Skeletal muscle satellite cell (primary cell): ENCODE measurements at regions not wholly inside any gene's neighbourhood (a gene's known extent, or its start where the extent isn't known, plus 50 kb on each side); places are given as distances from the start of the nearest gene placed in this dataset.
A peak's percentile ranks its signal among the peaks of the same experiment; 100 is the strongest.

ENCODE experiments used
- H3K27me3 ChIP-seq: 2 replicates; pipeline ENCODE4 v1.7.0; 2013; ENCODE audit warnings: low read length; ENCODE audit not compliant: control insufficient read depth, insufficient read depth
- H3K36me3 ChIP-seq: 2 replicates; pipeline ENCODE4 v1.7.0; 2013; ENCODE audit warnings: mild to moderate bottlenecking, control low read depth, low read length; ENCODE audit not compliant: insufficient read depth
- H3K4me1 ChIP-seq: 2 replicates; pipeline ENCODE4 v1.7.0; 2013; ENCODE audit warnings: low read length; ENCODE audit not compliant: control insufficient read depth, insufficient read depth
- H3K4me2 ChIP-seq: 2 replicates; pipeline ENCODE4 v1.7.0; 2013; ENCODE audit warnings: mild to moderate bottlenecking, low read length
- H3K4me3 ChIP-seq: 2 replicates; pipeline ENCODE4 v1.7.0; 2013; ENCODE audit warnings: low read length
- H3K9ac ChIP-seq: 2 replicates; pipeline ENCODE4 v1.7.0; 2013; ENCODE audit warnings: mild to moderate bottlenecking, low read depth, low read length, moderate library complexity
- H3K9me3 ChIP-seq: replicated peaks from 2 replicates; pipeline ENCODE4 v1.7.0; 2013; ENCODE audit warnings: mild to moderate bottlenecking, control low read depth, low read length

GRCh38 chr6:7468382-7469081 is 72.9 kb upstream of the DSP start:
- Histone ChIP-seq H3K36me3 (no peaks in the 10 kb centered on the region), H3K27me3 (no peaks in the 10 kb centered on the region), H3K4me1 (peaks cover 8% of the 10 kb centered on the region), H3K9me3 (no peaks in the 10 kb centered on the region), H3K4me2 (peak overlapping the region; percentile 78), H3K4me3 (peak overlapping the region; percentile 50), H3K9ac (no peak overlapping the region)

- Histone ChIP-seq H3K4me2 (no peak overlapping the region), H3K27me3 (no peaks in the 10 kb centered on the region), H3K9ac (no peak overlapping the region), H3K9me3 (no peaks in the 10 kb centered on the region), H3K36me3 (no peaks in the 10 kb centered on the region), H3K4me1 (peaks cover 8% of the 10 kb centered on the region), H3K4me3 (no peak overlapping the region)
Measured at GRCh38 chr6:7469696-7470095, 71.8 kb upstream of the DSP start.

GRCh38 chr6:7471171-7471570 is 70.3 kb upstream of the DSP start:
- Histone ChIP-seq H3K4me2 (no peak overlapping the region), H3K9ac (no peak overlapping the region), H3K9me3 (no peaks in the 10 kb centered on the region), H3K27me3 (peaks cover 5% of the 10 kb centered on the region), H3K4me1 (peaks cover 8% of the 10 kb centered on the region), H3K36me3 (no peaks in the 10 kb centered on the region), H3K4me3 (no peak overlapping the region)

- Histone ChIP-seq H3K4me2 (no peak overlapping the region), H3K4me1 (no peaks in the 10 kb centered on the region), H3K9ac (no peak overlapping the region), H3K9me3 (no peaks in the 10 kb centered on the region), H3K27me3 (peaks cover 7% of the 10 kb centered on the region), H3K4me3 (no peak overlapping the region), H3K36me3 (no peaks in the 10 kb centered on the region)
Measured at GRCh38 chr6:7473805-7474719, 67.4 kb upstream of the DSP start.

- H3K27me3 ChIP-seq, result peaks cover 7% of the 10 kb centered on the region
- H3K36me3 ChIP-seq, result no peaks in the 10 kb centered on the region
- H3K4me1 ChIP-seq, result no peaks in the 10 kb centered on the region
- H3K4me3 ChIP-seq, result no peak overlapping the region
- no peaks in the 10 kb centered on the region for H3K9me3 ChIP-seq
- no peak overlapping the region for H3K4me2 ChIP-seq
- H3K9ac ChIP-seq, result no peak overlapping the region
Measured at GRCh38 chr6:7475081-7475480, 66.4 kb upstream of the DSP start.

- Histone ChIP-seq H3K4me2 (peak overlapping the region; percentile 43), H3K27me3 (peaks cover 7% of the 10 kb centered on the region), H3K9me3 (no peaks in the 10 kb centered on the region), H3K4me1 (no peaks in the 10 kb centered on the region), H3K36me3 (no peaks in the 10 kb centered on the region), H3K4me3 (no peak overlapping the region), H3K9ac (no peak overlapping the region)
Measured at GRCh38 chr6:7479801-7480266, 61.6 kb upstream of the DSP start.

- Histone ChIP-seq H3K9ac (no peak overlapping the region), H3K9me3 (no peaks in the 10 kb centered on the region), H3K4me2 (no peak overlapping the region), H3K27me3 (peaks cover 5% of the 10 kb centered on the region), H3K4me1 (no peaks in the 10 kb centered on the region), H3K4me3 (no peak overlapping the region), H3K36me3 (no peaks in the 10 kb centered on the region)
Measured at GRCh38 chr6:7484666-7485065, 56.8 kb upstream of the DSP start.

- H3K9me3 ChIP-seq, result no peaks in the 10 kb centered on the region
- H3K27me3 ChIP-seq, result peaks cover 14% of the 10 kb centered on the region
- H3K4me2 ChIP-seq, result no peak overlapping the region
- no peaks in the 10 kb centered on the region for H3K4me1 ChIP-seq
- no peaks in the 10 kb centered on the region for H3K36me3 ChIP-seq
- no peak overlapping the region for H3K9ac ChIP-seq
- H3K4me3 ChIP-seq, result no peak overlapping the region
Measured at GRCh38 chr6:7486951-7487350, 54.5 kb upstream of the DSP start.

GRCh38 chr6:7488494-7488893 is 53.0 kb upstream of the DSP start:
- H3K36me3 ChIP-seq, result no peaks in the 10 kb centered on the region
- H3K9me3 ChIP-seq, result no peaks in the 10 kb centered on the region
- H3K4me3 ChIP-seq, result no peak overlapping the region
- H3K27me3 ChIP-seq, result peaks cover 17% of the 10 kb centered on the region
- no peak overlapping the region for H3K4me2 ChIP-seq
- H3K9ac ChIP-seq, result no peak overlapping the region
- no peaks in the 10 kb centered on the region for H3K4me1 ChIP-seq

- Histone ChIP-seq H3K4me2 (no peak overlapping the region), H3K27me3 (peaks cover 24% of the 10 kb centered on the region), H3K9me3 (no peaks in the 10 kb centered on the region), H3K36me3 (no peaks in the 10 kb centered on the region), H3K9ac (no peak overlapping the region), H3K4me3 (no peak overlapping the region), H3K4me1 (no peaks in the 10 kb centered on the region)
Measured at GRCh38 chr6:7489376-7489775, 52.1 kb upstream of the DSP start.
